K562 (cell line): ENCODE measurements at regions not wholly inside any gene's neighbourhood (a gene's known extent, or its start where the extent isn't known, plus 50 kb on each side); places are given as distances from the start of the nearest gene placed in this dataset.

Source experiments
- ATAC-seq: fragments of 200-7000 bp; cut with Tn5 transposase; 3 replicates; pipeline ENCODE4 v1.9.1; 2020; ENCODE audit warnings: moderate library complexity
- BruUV-seq: library from RNA; stranded (reverse); fragments of 400-500 nt; replicated peaks from 2 replicates; lab custom pipeline; 2021; lab: Mats Ljungman, UMichigan
- CTCF ChIA-PET: fragments of 300-600 bp; formaldehyde crosslinking; extraction: SDS; loops from one replicate; lab custom pipeline; 2021; ENCODE audit warnings: low intra/inter-chr PET ratio; lab: Yijun Ruan, JAX
- POLR2A ChIA-PET: fragments of 300-600, 350-650 bp; sonication (Branson Sonifier 250); formaldehyde crosslinking; extraction: SDS; loops from one replicate; lab custom pipeline; 2021; ENCODE audit warnings: antibody characterized with exemption, inconsistent platforms; lab: Yijun Ruan, JAX
- DNase-seq, 4 experiments: peaks; one replicate each; pipeline versions ENCODE4 v3.0.0 to v3.0.0-alpha.2; 2011 to 2018; ENCODE audit warnings: low spot score in 3 of 4, mixed read lengths in 3 of 4; ENCODE audit errors: extremely low read depth in 1 of 4
- FAIRE-seq: peaks from 2 replicates; lab custom pipeline; 2011; peaks lifted over from hg19 to GRCh38; lab: Jason Lieb, UNC
- H2AFZ ChIP-seq: 2 replicates; pipeline ENCODE4 v1.6.0; 2011; ENCODE audit warnings: low read depth, low read length, control low read depth, inconsistent platforms
- H3K27ac ChIP-seq: fragments of 200-600 bp; 3 replicates; pipeline ENCODE4 v1.8.0; 2011; ENCODE audit warnings: low read depth, mild to moderate bottlenecking, control low read depth, inconsistent platforms, low read length, moderate library complexity, mixed read lengths; ENCODE audit errors: extremely low read depth
- H3K27me3 ChIP-seq, 2 experiments: fragments of 300-600 bp in 1 of 2; 2 replicates in 1 of 2; 3 replicates in 1 of 2; pipeline versions ENCODE4 v1.6.0 to v1.8.0; 2011; ENCODE audit warnings: inconsistent platforms in 2 of 2, low read length in 2 of 2, mild to moderate bottlenecking in 1 of 2, mixed read lengths in 1 of 2, moderate library complexity in 1 of 2; ENCODE audit not compliant: control insufficient read depth in 2 of 2, insufficient read depth in 2 of 2
- H3K36me3 ChIP-seq: fragments of 300-600 bp; 3 replicates; pipeline ENCODE4 v1.8.0; 2011; ENCODE audit warnings: mild to moderate bottlenecking, low read length, inconsistent platforms; ENCODE audit not compliant: control insufficient read depth, insufficient read depth
- H3K4me1 ChIP-seq, 2 experiments: fragments of 200-600 bp in 1 of 2; replicated peaks in 1 of 2; 2 replicates in 1 of 2; 3 replicates in 1 of 2; pipeline versions ENCODE4 v1.5.1 to v1.8.0; 2011; ENCODE audit warnings: inconsistent platforms in 2 of 2, low read length in 2 of 2, mild to moderate bottlenecking in 1 of 2, mixed read lengths in 1 of 2, moderate library complexity in 1 of 2; ENCODE audit not compliant: control insufficient read depth in 2 of 2, insufficient read depth in 2 of 2
- H3K4me2 ChIP-seq: 2 replicates; pipeline ENCODE4 v1.6.1; 2011; ENCODE audit warnings: low read length, control low read depth, inconsistent platforms, mixed read lengths; ENCODE audit not compliant: insufficient read depth
- H3K4me3 ChIP-seq: fragments of 200-600 bp; sonication (generic), shearing (Covaris generic); 2 replicates; pipeline ENCODE4 v1.5.1; 2016; ENCODE audit warnings: control low read depth, inconsistent platforms
- H3K79me2 ChIP-seq: fragments of 200-600 bp; 3 replicates; pipeline ENCODE4 v1.8.0; 2011; ENCODE audit warnings: low read length, inconsistent platforms; ENCODE audit not compliant: control insufficient read depth, insufficient read depth
- H3K9ac ChIP-seq, 2 experiments: 2 replicates each; pipeline versions ENCODE4 v1.6.0 to v1.6.1; 2011; ENCODE audit warnings: low read depth in 2 of 2, low read length in 2 of 2, control low read depth in 1 of 2, inconsistent platforms in 1 of 2, mild to moderate bottlenecking in 1 of 2, mixed read lengths in 1 of 2; ENCODE audit not compliant: insufficient read depth in 1 of 2
- H3K9me1 ChIP-seq: one replicate; pipeline ENCODE4 v1.6.0; 2011; ENCODE audit warnings: inconsistent platforms, mild to moderate bottlenecking, low read length, moderate library complexity; ENCODE audit not compliant: control insufficient read depth, insufficient read depth
- H3K9me3 ChIP-seq: replicated peaks from 2 replicates; pipeline ENCODE4 v1.5.1; 2011; ENCODE audit warnings: low read depth, low read length, inconsistent platforms; ENCODE audit not compliant: control insufficient read depth, insufficient read depth
- H4K20me1 ChIP-seq: replicated peaks from 2 replicates; pipeline ENCODE4 v1.6.1; 2011; ENCODE audit warnings: low read length, inconsistent platforms, mixed read lengths; ENCODE audit not compliant: control insufficient read depth, insufficient read depth
- ADNP ChIP-seq: fragments of 200-800 bp; sonication (Bioruptor generic); IDR thresholded peaks from 2 replicates; pipeline ENCODE4 v1.6.1; 2016; ENCODE audit warnings: missing genetic modification characterization, missing compliant biosample characterization
- BCL6 ChIP-seq: fragments of 250-450 bp; sonication (Bioruptor Pico); IDR thresholded peaks from 2 replicates; pipeline ENCODE4 v1.4.0; 2020
- CGGBP1 ChIP-seq: fragments of 250-450 bp; sonication (Bioruptor Pico); IDR thresholded peaks from 2 replicates; pipeline ENCODE4 v1.9.0; 2021; ENCODE audit warnings: mild to moderate bottlenecking
- CSDE1 ChIP-seq, 2 experiments: fragments of 450-650 bp; IDR thresholded peaks; 2 replicates each; pipeline ENCODE4 v1.6.1; 2016; ENCODE audit warnings: mild to moderate bottlenecking in 1 of 2
- ELK3 ChIP-seq: fragments of 450-650 bp; formaldehyde crosslinking; IDR thresholded peaks from 2 replicates; pipeline ENCODE4 v1.4.0; 2020; ENCODE audit warnings: mild to moderate bottlenecking
- EP300 ChIP-seq: IDR thresholded peaks from 2 replicates; pipeline ENCODE4 v1.6.1; 2012; ENCODE audit warnings: low read length, improper control_type of control experiment
- GABPA ChIP-seq: fragments of 200-800 bp; sonication (Bioruptor generic); conservative IDR thresholded peaks from 2 replicates; pipeline ENCODE4 v1.6.1; 2016; ENCODE audit warnings: low read depth, missing genetic modification characterization, missing compliant biosample characterization
- GABPB1 ChIP-seq: sonication (generic); formaldehyde crosslinking; IDR thresholded peaks from 2 replicates; pipeline ENCODE4 v1.8.0; 2022; ENCODE audit warnings: mild to moderate bottlenecking, missing genetic modification reagents
- KDM1A ChIP-seq, 2 experiments: fragments of 450-650 bp; IDR thresholded peaks; 2 replicates each; pipeline ENCODE4 v1.6.1; 2016; ENCODE audit warnings: mild to moderate bottlenecking in 2 of 2
- KLF6 ChIP-seq: fragments of 250-450 bp; sonication (Bioruptor Pico); IDR thresholded peaks from 2 replicates; pipeline ENCODE4 v1.4.0; 2020; ENCODE audit warnings: mild to moderate bottlenecking, moderate library complexity, borderline replicate concordance
- SIX5 ChIP-seq, 2 experiments: IDR thresholded peaks; 2 replicates each; pipeline ENCODE4 v1.6.1; 2011; ENCODE audit warnings: low read length in 2 of 2, borderline replicate concordance in 1 of 2, low read depth in 1 of 2, mild to moderate bottlenecking in 1 of 2, moderate library complexity in 1 of 2; ENCODE audit not compliant: insufficient read depth in 1 of 2
- STAT5A ChIP-seq: IDR thresholded peaks from 2 replicates; pipeline ENCODE4 v1.6.1; 2012; ENCODE audit warnings: low read length, inconsistent platforms, borderline replicate concordance
- XRCC4 ChIP-seq: IDR thresholded peaks from one replicate; pipeline ENCODE4 v1.6.1; 2011; ENCODE audit not compliant: insufficient read depth, insufficient read length; ENCODE audit errors: extremely low read depth
- ZC3H11A ChIP-seq: IDR thresholded peaks from 2 replicates; pipeline ENCODE4 v1.6.1; 2012; ENCODE audit warnings: low read depth, low read length, improper control_type of control experiment
- ZNF133 ChIP-seq: fragments of 250-450 bp; sonication (Bioruptor Pico); IDR thresholded peaks from 2 replicates; pipeline ENCODE4 v1.4.0; 2020; ENCODE audit warnings: mild to moderate bottlenecking
- ZNF584 ChIP-seq: fragments of 200-800 bp; sonication (Bioruptor generic); IDR thresholded peaks from 2 replicates; pipeline ENCODE4 v1.6.1; 2016; ENCODE audit warnings: low read depth, mild to moderate bottlenecking, missing genetic modification characterization, missing compliant biosample characterization
- WGBS: fragments of 100-300 bp; shearing (Covaris generic); methylation state at CpG from one replicate; pipeline ENCODE4 v1.1.6; 2016; ENCODE audit warnings: low coverage, mixed read lengths; ENCODE audit not compliant: insufficient coverage; ENCODE audit errors: missing lambda C conversion rate; 5-methylcytosine and 5-hydroxymethylcytosine counted together
- in situ Hi-C: fragments of 300-500 bp; cut with MboI; formaldehyde crosslinking; loops from 4 replicates; pipeline ENCODE4 v1.15.0; 2018; ENCODE audit warnings: inconsistent platforms, mixed read lengths
- intact Hi-C: fragments of 100-400 bp; cut with micrococcal nuclease; formaldehyde crosslinking; loops from 2 replicates; pipeline ENCODE4 v1.14.2; 2022
- TF ChIP-seq, protein P1 (sequence below): sonication (generic); formaldehyde crosslinking; IDR thresholded peaks from 2 replicates; pipeline ENCODE4 v1.8.0; 2023; ENCODE audit warnings: mild to moderate bottlenecking, missing genetic modification reagents
- TF ChIP-seq, protein P2 (sequence below): fragments of 450-650 bp; formaldehyde crosslinking; conservative IDR thresholded peaks from 2 replicates; pipeline ENCODE4 v1.4.0; 2022; ENCODE audit warnings: mild to moderate bottlenecking, missing genetic modification characterization

- no peak overlapping the region for H3K9ac ChIP-seq
- ChIA-PET POLR2A (no interaction called here), CTCF (no interaction called here)
- TF ChIP-seq CGGBP1 (no peak), XRCC4 (no peak), GABPA (no peak), ZNF133 (no peak), SIX5 (IDR thresholded peaks at IDR 0.05; ENCODE audit: borderline replicate concordance in 1 of 2, insufficient read depth in 1 of 2, low read depth in 1 of 2, low read length in 2 of 2) (no peak), KDM1A (IDR thresholded peaks at IDR 0.05) (no peak), ELK3 (CRISPR knock-in tag) (no peak), EP300 (no peak), STAT5A (no peak), KLF6 (CRISPR knock-in tag) (no peak), ADNP (no peak), ZC3H11A (no peak), BCL6 (CRISPR knock-in tag) (no peak), CSDE1 (IDR thresholded peaks at IDR 0.05) (no peak), GABPB1 (CRISPR knock-in tag) (no peak), ZNF584 (no peak)
- TF ChIP-seq, protein P1, sequence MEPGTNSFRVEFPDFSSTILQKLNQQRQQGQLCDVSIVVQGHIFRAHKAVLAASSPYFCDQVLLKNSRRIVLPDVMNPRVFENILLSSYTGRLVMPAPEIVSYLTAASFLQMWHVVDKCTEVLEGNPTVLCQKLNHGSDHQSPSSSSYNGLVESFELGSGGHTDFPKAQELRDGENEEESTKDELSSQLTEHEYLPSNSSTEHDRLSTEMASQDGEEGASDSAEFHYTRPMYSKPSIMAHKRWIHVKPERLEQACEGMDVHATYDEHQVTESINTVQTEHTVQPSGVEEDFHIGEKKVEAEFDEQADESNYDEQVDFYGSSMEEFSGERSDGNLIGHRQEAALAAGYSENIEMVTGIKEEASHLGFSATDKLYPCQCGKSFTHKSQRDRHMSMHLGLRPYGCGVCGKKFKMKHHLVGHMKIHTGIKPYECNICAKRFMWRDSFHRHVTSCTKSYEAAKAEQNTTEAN (CRISPR knock-in tag) = no peak
- TF ChIP-seq, protein P2, sequence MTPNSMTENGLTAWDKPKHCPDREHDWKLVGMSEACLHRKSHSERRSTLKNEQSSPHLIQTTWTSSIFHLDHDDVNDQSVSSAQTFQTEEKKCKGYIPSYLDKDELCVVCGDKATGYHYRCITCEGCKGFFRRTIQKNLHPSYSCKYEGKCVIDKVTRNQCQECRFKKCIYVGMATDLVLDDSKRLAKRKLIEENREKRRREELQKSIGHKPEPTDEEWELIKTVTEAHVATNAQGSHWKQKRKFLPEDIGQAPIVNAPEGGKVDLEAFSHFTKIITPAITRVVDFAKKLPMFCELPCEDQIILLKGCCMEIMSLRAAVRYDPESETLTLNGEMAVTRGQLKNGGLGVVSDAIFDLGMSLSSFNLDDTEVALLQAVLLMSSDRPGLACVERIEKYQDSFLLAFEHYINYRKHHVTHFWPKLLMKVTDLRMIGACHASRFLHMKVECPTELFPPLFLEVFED (CRISPR knock-in tag) = no peak
- BruUV-seq = no TSS peak
- no peaks in the 10 kb centered on the region for H3K27me3 ChIP-seq
- H3K36me3 ChIP-seq = no peaks in the 10 kb centered on the region
- no peak overlapping the region for H3K4me2 ChIP-seq
- no peaks in the 10 kb centered on the region for H3K9me1 ChIP-seq
- WGBS = 0% methylated on average over 4 of the region's 5 CpGs
- H3K4me1 ChIP-seq = no peaks in the 10 kb centered on the region
- DNase-seq (no peak), FAIRE-seq (no peak), ATAC-seq (no peak)
- in situ Hi-C loops (no loop called here), intact Hi-C loops (no loop called here)
- H3K79me2 ChIP-seq = no peaks in the 10 kb centered on the region
- no peaks in the 10 kb centered on the region for H3K9me3 ChIP-seq
- no peak overlapping the region for H3K27ac ChIP-seq
- no peak overlapping the region for H2AFZ ChIP-seq
- H4K20me1 ChIP-seq = no peaks in the 10 kb centered on the region
- no peak overlapping the region for H3K4me3 ChIP-seq
These were observed 190.0 kb downstream of the ASB1 start for GRCh38 chr2:238616681-238617080.
